Keratinocyte (primary cell): ENCODE measurements at regions not wholly inside any gene's neighbourhood (a gene's known extent, or its start where the extent isn't known, plus 50 kb on each side); places are given as distances from the start of the nearest gene placed in this dataset.

Experiments
- DNase-seq: peaks from one replicate; pipeline ENCODE4 v3.0.0-alpha.2; 2011; ENCODE audit warnings: low read depth, missing footprints, low spot score
- FAIRE-seq: peaks from 2 replicates; lab custom pipeline; 2011; peaks lifted over from hg19 to GRCh38; lab: Jason Lieb, UNC
- H2AFZ ChIP-seq: 2 replicates; pipeline ENCODE4 v1.6.0; 2012; ENCODE audit warnings: low read length, control low read depth, inconsistent platforms; ENCODE audit not compliant: control insufficient read depth
- H3K27ac ChIP-seq: 2 replicates; pipeline ENCODE4 v1.5.1; 2011; ENCODE audit warnings: low read length; ENCODE audit not compliant: control insufficient read depth, insufficient read depth
- H3K27me3 ChIP-seq: 3 replicates; pipeline ENCODE4 v1.6.0; 2011; ENCODE audit warnings: low read length; ENCODE audit not compliant: control insufficient read depth, insufficient read depth; ENCODE audit errors: extremely low read depth
- H3K36me3 ChIP-seq, 2 experiments: 2 replicates in 1 of 2; 3 replicates in 1 of 2; pipeline ENCODE4 v1.5.1; 2011; ENCODE audit warnings: low read length in 2 of 2, mild to moderate bottlenecking in 1 of 2; ENCODE audit not compliant: control insufficient read depth in 2 of 2, insufficient read depth in 2 of 2; ENCODE audit errors: extremely low read depth in 1 of 2
- H3K4me1 ChIP-seq: 3 replicates; pipeline ENCODE4 v1.5.1; 2011; ENCODE audit warnings: low read length; ENCODE audit not compliant: control insufficient read depth, insufficient read depth; ENCODE audit errors: extremely low read depth
- H3K4me2 ChIP-seq: 3 replicates; pipeline ENCODE4 v1.6.0; 2011; ENCODE audit warnings: low read depth, low read length; ENCODE audit not compliant: control insufficient read depth, insufficient read depth; ENCODE audit errors: extremely low read depth
- H3K4me3 ChIP-seq, 3 experiments: fragments of 200-600 bp in 1 of 3; sonication (generic) in 1 of 3; 2 replicates in 2 of 3; 3 replicates in 1 of 3; pipeline ENCODE4 v1.5.1; 2011 to 2016; ENCODE audit warnings: low read length in 3 of 3, mild to moderate bottlenecking in 3 of 3, control low read depth in 2 of 3, inconsistent platforms in 1 of 3, low read depth in 1 of 3, mixed read lengths in 1 of 3, mixed run types in 1 of 3, moderate library complexity in 1 of 3; ENCODE audit not compliant: control insufficient read depth in 2 of 3, insufficient read depth in 2 of 3; ENCODE audit errors: extremely low read depth in 1 of 3
- H3K79me2 ChIP-seq: 2 replicates; pipeline ENCODE4 v1.6.0; 2012; ENCODE audit warnings: low read length; ENCODE audit not compliant: control insufficient read depth, insufficient read depth
- H3K9ac ChIP-seq: 3 replicates; pipeline ENCODE4 v1.6.0; 2011; ENCODE audit warnings: low read length; ENCODE audit not compliant: control insufficient read depth, insufficient read depth; ENCODE audit errors: extremely low read depth
- H3K9me1 ChIP-seq: 3 replicates; pipeline ENCODE4 v1.6.0; 2011; ENCODE audit warnings: low read length; ENCODE audit not compliant: control insufficient read depth, insufficient read depth; ENCODE audit errors: extremely low read depth
- H3K9me3 ChIP-seq: 2 replicates; pipeline ENCODE4 v1.5.1; 2012; ENCODE audit warnings: low read depth, low read length; ENCODE audit not compliant: control insufficient read depth
- H4K20me1 ChIP-seq: 3 replicates; pipeline ENCODE4 v1.6.0; 2011; ENCODE audit warnings: low read length; ENCODE audit not compliant: control insufficient read depth, insufficient read depth; ENCODE audit errors: extremely low read depth
- EZH2 ChIP-seq: IDR thresholded peaks from one replicate; pipeline ENCODE4 v1.6.1; 2012; ENCODE audit warnings: inconsistent platforms, mild to moderate bottlenecking, low read length, moderate library complexity
- dilution Hi-C: fragments of 300-500 bp; cut with MboI; formaldehyde crosslinking; loops from one replicate; pipeline ENCODE4 v1.7.0; 2020; ENCODE audit warnings: low sequenced_read_pairs; ENCODE audit not compliant: extremely low pct_ligation_motif_present
- TF ChIP-seq, protein P1 (sequence below), 3 experiments: IDR thresholded peaks in 1 of 3; conservative IDR thresholded peaks in 1 of 3; optimal IDR thresholded peaks in 1 of 3; 2 replicates in 2 of 3; 3 replicates in 1 of 3; pipeline versions ENCODE3 to v1.5.1; 2011; ENCODE audit warnings: low read length in 3 of 3, mild to moderate bottlenecking in 3 of 3, moderate library complexity in 2 of 3, control low read depth in 1 of 3, inconsistent platforms in 1 of 3; ENCODE audit not compliant: insufficient read depth in 2 of 3; ENCODE audit errors: extremely low read depth in 1 of 3

DNA sequence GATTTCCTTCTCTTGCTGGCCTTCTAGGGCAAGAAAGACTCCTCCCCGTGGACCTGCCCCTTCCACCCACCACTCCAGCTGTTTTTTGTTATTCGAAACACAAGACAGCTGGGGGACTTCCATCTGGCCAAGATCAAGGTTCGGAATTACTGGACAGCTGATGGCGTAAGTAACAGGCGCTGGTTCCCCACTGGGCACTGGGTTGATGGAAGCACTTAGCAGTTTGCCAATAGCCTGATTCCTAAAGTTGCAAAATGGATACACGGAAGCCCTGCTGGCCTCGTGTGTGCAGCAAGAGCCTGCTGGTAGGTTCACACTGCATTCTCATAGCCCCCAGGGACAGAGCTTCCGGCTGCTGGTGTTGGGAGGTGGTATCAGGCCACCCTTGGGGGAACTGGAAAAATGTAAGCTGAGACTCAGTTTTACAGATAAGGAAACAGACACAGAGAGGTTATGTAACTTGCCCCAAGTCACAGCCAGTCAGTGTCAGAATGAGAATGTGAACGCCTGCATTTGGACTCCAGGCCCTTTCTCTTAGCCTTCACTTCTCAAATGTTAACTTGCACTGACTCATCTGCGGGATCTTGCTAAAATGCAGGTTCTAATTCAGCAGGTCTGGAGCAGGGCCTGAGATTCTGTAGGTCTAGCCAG, 171.7 kb downstream of the KATNIP start:
- H3K36me3 ChIP-seq, result peaks cover 7 to 8% of the 10 kb centered on the region in 2 experiments
- H3K27ac ChIP-seq, result no peak overlapping the region
- no peak overlapping the region for H3K4me2 ChIP-seq
- H3K9ac ChIP-seq, result no peak overlapping the region
- FAIRE-seq, result no peak
- H3K4me3 ChIP-seq, result no peak overlapping the region
- dilution Hi-C loops, result no loop called here
- H4K20me1 ChIP-seq, result no peaks in the 10 kb centered on the region
- no peaks in the 10 kb centered on the region for H3K9me1 ChIP-seq
- H3K4me1 ChIP-seq, result peaks cover 9% of the 10 kb centered on the region
- no peak for TF ChIP-seq EZH2
- TF ChIP-seq, protein P1, sequence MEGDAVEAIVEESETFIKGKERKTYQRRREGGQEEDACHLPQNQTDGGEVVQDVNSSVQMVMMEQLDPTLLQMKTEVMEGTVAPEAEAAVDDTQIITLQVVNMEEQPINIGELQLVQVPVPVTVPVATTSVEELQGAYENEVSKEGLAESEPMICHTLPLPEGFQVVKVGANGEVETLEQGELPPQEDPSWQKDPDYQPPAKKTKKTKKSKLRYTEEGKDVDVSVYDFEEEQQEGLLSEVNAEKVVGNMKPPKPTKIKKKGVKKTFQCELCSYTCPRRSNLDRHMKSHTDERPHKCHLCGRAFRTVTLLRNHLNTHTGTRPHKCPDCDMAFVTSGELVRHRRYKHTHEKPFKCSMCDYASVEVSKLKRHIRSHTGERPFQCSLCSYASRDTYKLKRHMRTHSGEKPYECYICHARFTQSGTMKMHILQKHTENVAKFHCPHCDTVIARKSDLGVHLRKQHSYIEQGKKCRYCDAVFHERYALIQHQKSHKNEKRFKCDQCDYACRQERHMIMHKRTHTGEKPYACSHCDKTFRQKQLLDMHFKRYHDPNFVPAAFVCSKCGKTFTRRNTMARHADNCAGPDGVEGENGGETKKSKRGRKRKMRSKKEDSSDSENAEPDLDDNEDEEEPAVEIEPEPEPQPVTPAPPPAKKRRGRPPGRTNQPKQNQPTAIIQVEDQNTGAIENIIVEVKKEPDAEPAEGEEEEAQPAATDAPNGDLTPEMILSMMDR (optimal IDR thresholded peaks at IDR 0.05 in 1 of 3, IDR thresholded peaks at IDR 0.05 in 1 of 3, conservative IDR thresholded peaks at IDR 0.05 in 1 of 3; ENCODE audit: extremely low read depth in 1 of 3, insufficient read depth in 2 of 3, low read length in 3 of 3), result no peak
- DNase-seq, result no peak
- no peaks in the 10 kb centered on the region for H3K27me3 ChIP-seq
- H3K9me3 ChIP-seq, result no peaks in the 10 kb centered on the region
- H2AFZ ChIP-seq, result no peak overlapping the region
- H3K79me2 ChIP-seq, result no peaks in the 10 kb centered on the region

DNA sequence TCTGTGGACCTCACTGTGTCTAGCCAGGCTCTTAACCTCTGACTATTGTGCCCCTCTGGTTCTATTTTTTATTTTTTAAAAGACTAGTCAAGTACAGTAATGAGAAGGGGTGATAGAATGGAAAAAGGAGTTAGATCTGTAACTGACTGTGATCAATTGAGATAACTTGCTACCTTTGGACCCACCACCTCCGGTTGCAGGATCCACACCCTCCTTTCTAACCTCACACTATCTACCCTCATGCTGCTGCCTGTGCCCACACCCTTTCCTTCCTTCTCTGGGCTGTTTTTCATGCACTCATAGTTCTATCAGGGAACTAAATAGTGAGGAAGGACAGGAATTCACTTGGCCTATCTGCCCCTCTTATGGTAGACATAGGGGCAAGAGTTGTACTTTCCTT, 172.3 kb downstream of the KATNIP start:
- Histone ChIP-seq H2AFZ (no peak overlapping the region), H3K9me1 (no peaks in the 10 kb centered on the region), H3K4me1 (peaks cover 9% of the 10 kb centered on the region), H3K4me3 (no peak overlapping the region), H3K4me2 (no peak overlapping the region), H3K27me3 (no peaks in the 10 kb centered on the region), H4K20me1 (no peaks in the 10 kb centered on the region), H3K27ac (no peak overlapping the region), H3K79me2 (no peaks in the 10 kb centered on the region), H3K9me3 (no peaks in the 10 kb centered on the region), H3K36me3 (peaks cover 7 to 8% of the 10 kb centered on the region in 2 experiments), H3K9ac (no peak overlapping the region)
- TF ChIP-seq EZH2, result no peak
- TF ChIP-seq, protein P1 (optimal IDR thresholded peaks at IDR 0.05 in 1 of 3, IDR thresholded peaks at IDR 0.05 in 1 of 3, conservative IDR thresholded peaks at IDR 0.05 in 1 of 3; ENCODE audit: extremely low read depth in 1 of 3, insufficient read depth in 2 of 3, low read length in 3 of 3), result no peak
- DNase-seq, result no peak
- dilution Hi-C loops, result no loop called here
- no peak for FAIRE-seq
